ENCODE measurements at regions not wholly inside any gene's neighbourhood (a gene's known extent, or its start where the extent isn't known, plus 50 kb on each side); places are given as distances from the start of the nearest gene placed in this dataset.
"Not testable (repeated sequence)": the region's sequence is repeated elsewhere in the genome, so short reads cannot be mapped to it uniquely, and the experiment has no call there.

DNA sequence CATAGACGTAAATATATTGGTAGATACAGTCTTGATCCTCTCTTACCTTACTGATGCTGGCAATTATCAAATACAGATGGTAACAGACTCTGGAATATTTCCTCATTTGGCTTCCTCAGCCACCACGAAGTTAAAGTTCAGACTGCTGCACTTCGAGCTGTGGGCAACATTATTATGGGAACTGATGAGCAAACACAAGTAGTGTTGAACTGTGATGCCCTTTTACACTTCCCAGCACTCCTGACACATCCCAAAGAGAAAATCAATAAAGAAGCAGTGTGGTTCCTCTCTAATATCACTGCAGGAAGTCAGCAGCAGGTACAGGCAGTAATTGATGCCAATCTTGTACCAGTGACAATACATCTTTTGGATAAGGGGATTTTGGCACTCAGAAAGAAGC is 162.7 kb upstream of the NT5E start:
- POLR2A ChIA-PET, result no interaction called here

DNA sequence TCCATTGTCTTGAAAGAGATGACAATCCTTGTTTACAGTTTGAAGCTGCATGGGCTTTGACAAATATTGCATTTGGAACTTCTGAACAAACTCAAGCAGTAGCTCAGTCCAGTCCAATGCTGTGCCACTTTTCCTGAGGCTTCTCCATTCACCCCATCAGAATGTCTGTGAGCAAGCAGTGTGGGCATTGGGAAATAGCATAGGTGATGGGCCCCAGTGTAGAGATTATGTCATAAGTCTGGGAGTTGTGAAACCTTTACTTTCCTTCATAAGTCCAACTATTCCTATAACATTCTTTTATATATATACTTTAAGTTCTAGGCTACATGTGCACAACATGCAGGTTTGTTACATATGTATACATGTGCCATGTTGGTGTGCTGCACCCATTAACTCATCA is 163.4 kb upstream of the NT5E start:
- H3K36me3 ChIP-seq (ENCODE audit: control insufficient read depth, insufficient read depth, low read length); CTCF ChIA-PET; H3K27me3 ChIP-seq (ENCODE audit: control insufficient read depth, insufficient read depth, low read length); DNase-seq (ENCODE audit: low read depth); H3K4me3 ChIP-seq (ENCODE audit: low read depth, low read length); POLR2A ChIA-PET: not testable (repeated sequence)

More for the DNA sequence above, 162.7 kb upstream of the NT5E start:
- TF ChIP-seq, protein P1, sequence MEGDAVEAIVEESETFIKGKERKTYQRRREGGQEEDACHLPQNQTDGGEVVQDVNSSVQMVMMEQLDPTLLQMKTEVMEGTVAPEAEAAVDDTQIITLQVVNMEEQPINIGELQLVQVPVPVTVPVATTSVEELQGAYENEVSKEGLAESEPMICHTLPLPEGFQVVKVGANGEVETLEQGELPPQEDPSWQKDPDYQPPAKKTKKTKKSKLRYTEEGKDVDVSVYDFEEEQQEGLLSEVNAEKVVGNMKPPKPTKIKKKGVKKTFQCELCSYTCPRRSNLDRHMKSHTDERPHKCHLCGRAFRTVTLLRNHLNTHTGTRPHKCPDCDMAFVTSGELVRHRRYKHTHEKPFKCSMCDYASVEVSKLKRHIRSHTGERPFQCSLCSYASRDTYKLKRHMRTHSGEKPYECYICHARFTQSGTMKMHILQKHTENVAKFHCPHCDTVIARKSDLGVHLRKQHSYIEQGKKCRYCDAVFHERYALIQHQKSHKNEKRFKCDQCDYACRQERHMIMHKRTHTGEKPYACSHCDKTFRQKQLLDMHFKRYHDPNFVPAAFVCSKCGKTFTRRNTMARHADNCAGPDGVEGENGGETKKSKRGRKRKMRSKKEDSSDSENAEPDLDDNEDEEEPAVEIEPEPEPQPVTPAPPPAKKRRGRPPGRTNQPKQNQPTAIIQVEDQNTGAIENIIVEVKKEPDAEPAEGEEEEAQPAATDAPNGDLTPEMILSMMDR (IDR thresholded peaks at IDR 0.05; ENCODE audit: insufficient read depth, low read depth, low read length), result no peak
- CTCF ChIA-PET, result interaction anchor here (1.6 kb wide), 1 partner anchor 37 kb away, joined by 3 read pairs; no protein-coding TSS in a partner anchor
- no peak for DNase-seq (ENCODE audit: low read depth)
- Histone ChIP-seq H3K4me3 (ENCODE audit: low read depth, low read length) (no peak overlapping the region), H3K27me3 (ENCODE audit: control insufficient read depth, insufficient read depth, low read length) (no peaks in the 10 kb centered on the region), H3K36me3 (ENCODE audit: control insufficient read depth, insufficient read depth, low read length) (no peaks in the 10 kb centered on the region)

DNA sequence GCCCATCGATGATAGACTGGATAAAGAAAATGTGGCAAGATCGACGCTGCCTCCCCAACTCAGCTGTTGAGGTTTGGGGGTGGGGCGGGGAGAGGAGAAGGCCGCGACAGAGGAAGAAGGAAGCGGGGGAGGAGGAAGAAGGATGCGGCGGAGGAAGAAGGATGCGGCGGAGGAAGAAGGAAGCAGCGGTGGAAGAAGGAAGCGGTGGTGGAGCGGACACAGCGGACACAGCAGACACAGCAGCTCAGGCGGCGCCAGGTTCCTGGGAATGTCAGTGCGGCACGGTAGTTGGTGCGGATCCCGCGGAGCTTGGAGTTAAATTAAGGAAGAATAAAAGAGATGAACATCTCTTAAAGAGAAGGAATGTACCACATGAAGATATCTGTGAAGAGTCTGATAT is 163.9 kb upstream of the NT5E start:
- ChIA-PET CTCF (no interaction called here), POLR2A (no interaction called here)
- no peaks in the 10 kb centered on the region for H3K27me3 ChIP-seq (ENCODE audit: control insufficient read depth, insufficient read depth, low read length)
- H3K4me3 ChIP-seq (ENCODE audit: low read depth, low read length), result no peak overlapping the region
- TF ChIP-seq, protein P1 (IDR thresholded peaks at IDR 0.05; ENCODE audit: insufficient read depth, low read depth, low read length), result no peak
- no peak for DNase-seq (ENCODE audit: low read depth)
- no peaks in the 10 kb centered on the region for H3K36me3 ChIP-seq (ENCODE audit: control insufficient read depth, insufficient read depth, low read length)

DNA sequence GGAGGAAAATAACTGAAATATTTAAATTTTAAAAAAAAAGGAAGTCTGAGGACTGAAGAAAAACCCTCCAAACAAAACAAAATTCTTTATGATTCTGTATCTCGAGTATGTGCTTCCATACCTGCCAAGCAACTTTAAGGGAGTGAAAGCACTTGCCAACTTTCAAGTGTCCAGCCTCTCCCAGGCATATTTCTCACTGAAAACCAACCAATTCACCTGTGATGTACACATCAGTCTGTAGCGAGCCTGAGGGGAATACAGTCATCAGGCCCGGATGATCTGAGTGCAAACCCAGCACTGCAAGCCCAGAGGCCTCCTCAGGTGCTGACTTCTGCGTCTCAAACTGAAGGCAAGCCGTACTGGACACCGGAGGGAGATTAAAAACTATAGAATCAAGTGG is 164.8 kb upstream of the NT5E start:
- no peaks in the 10 kb centered on the region for H3K27me3 ChIP-seq (ENCODE audit: control insufficient read depth, insufficient read depth, low read length)
- POLR2A ChIA-PET, result no interaction called here
- H3K36me3 ChIP-seq (ENCODE audit: control insufficient read depth, insufficient read depth, low read length), result no peaks in the 10 kb centered on the region
- CTCF ChIA-PET, result no interaction called here
- no peak overlapping the region for H3K4me3 ChIP-seq (ENCODE audit: low read depth, low read length)
- no peak for DNase-seq (ENCODE audit: low read depth)
- TF ChIP-seq, protein P1 (IDR thresholded peaks at IDR 0.05; ENCODE audit: insufficient read depth, low read depth, low read length), result no peak

DNA sequence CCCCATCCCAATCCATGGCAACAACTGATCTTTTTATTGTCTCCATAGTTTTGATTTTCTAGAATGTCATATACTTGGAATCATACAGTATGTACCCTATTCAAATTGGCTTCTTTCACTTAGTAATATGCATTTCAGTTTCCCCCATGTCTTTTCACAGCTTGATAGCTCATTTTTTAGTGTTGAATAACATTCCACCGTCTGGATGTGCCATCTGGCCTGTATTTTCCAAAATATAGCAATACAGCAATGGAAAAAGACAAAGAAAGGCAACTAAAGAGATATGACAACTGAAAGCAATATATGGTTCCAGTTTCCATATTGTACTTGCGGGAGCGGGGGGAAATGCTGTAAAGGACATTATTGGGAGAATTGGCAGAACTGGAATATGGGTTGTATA is 166.4 kb upstream of the NT5E start:
- no peak overlapping the region for H3K4me3 ChIP-seq (ENCODE audit: low read depth, low read length)
- CTCF ChIA-PET, result no interaction called here
- H3K27me3 ChIP-seq (ENCODE audit: control insufficient read depth, insufficient read depth, low read length), result no peaks in the 10 kb centered on the region
- no peaks in the 10 kb centered on the region for H3K36me3 ChIP-seq (ENCODE audit: control insufficient read depth, insufficient read depth, low read length)
- no peak for DNase-seq (ENCODE audit: low read depth)
- TF ChIP-seq, protein P1 (IDR thresholded peaks at IDR 0.05; ENCODE audit: insufficient read depth, low read depth, low read length), result no peak
- POLR2A ChIA-PET, result no interaction called here

DNA sequence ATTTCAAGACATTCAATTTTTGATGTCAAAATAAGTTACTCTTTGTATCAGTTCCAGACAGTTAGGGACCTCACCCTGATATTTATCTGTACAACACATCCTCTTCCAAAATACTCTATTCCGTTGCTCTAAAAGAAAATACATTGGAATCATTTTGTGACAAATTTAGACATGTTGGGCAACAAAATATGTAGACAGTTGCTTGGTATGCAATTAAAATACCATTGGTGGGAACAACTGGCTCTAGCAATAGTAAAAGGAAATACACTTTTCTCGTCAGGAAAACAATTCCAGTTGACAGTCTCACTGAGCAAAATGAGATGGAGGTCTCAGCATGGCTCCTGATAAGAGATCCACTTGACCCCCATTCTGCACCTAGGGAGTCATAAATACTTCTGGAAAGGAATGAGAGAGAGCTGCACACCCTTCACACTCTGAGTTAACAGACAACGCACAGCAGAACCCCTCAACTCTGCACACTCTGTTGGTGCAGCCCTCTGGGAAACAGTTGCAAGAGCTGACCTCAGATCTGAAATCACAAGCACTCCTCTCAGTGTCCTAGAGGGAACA is 171.3 kb upstream of the NT5E start:
- CTCF ChIA-PET, result no interaction called here
- no peak for DNase-seq (ENCODE audit: low read depth)

DNA sequence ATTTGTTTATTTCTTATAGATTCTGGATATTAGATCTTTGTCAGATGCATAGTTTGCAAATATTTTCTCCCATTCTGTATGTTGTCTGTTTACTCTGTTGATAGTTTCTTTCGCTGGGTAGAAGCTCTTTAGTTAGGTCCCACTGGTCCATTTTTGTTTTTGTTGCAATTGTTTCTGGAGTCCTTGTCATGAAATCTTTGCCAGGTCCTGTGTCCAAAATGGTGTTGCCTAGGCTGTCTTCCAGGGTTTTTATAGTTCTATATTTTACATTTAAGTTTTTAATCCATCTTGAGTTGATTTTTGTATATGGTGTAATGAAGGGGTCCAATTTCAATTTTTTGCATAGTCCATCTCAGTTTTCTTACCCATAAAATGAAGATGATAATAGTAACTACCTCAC is 173.9 kb upstream of the NT5E start:
- POLR2A ChIA-PET; H3K36me3 ChIP-seq (ENCODE audit: control insufficient read depth, insufficient read depth, low read length); H3K4me3 ChIP-seq (ENCODE audit: low read depth, low read length); H3K27me3 ChIP-seq (ENCODE audit: control insufficient read depth, insufficient read depth, low read length); DNase-seq (ENCODE audit: low read depth); CTCF ChIA-PET: not testable (repeated sequence)

More for the DNA sequence above, 171.3 kb upstream of the NT5E start:
- H3K4me3 ChIP-seq (ENCODE audit: low read depth, low read length), result no peak overlapping the region
- H3K36me3 ChIP-seq (ENCODE audit: control insufficient read depth, insufficient read depth, low read length), result no peaks in the 10 kb centered on the region
- H3K27me3 ChIP-seq (ENCODE audit: control insufficient read depth, insufficient read depth, low read length), result no peaks in the 10 kb centered on the region
- TF ChIP-seq, protein P1 (IDR thresholded peaks at IDR 0.05; ENCODE audit: insufficient read depth, low read depth, low read length), result no peak
- POLR2A ChIA-PET, result no interaction called here

Data from BJ (cell line).